B cell (primary cell): ENCODE measurements at regions not wholly inside any gene's neighbourhood (a gene's known extent, or its start where the extent isn't known, plus 50 kb on each side); places are given as distances from the start of the nearest gene placed in this dataset.

Experiments used
- ATAC-seq: fragments of 200-7000 bp; cut with Tn5 transposase; one replicate; pipeline ENCODE4 v1.10.0; 2021; ENCODE audit warnings: low read depth, mild to moderate bottlenecking, moderate number of reproducible peaks, moderate library complexity
- CTCF ChIA-PET: fragments of 350-600 bp; sonication (Branson Sonifier 250); formaldehyde crosslinking; loops from one replicate; lab custom pipeline; 2021; ENCODE audit warnings: antibody characterized with exemption, inconsistent platforms; lab: Charles Lee
- POLR2A ChIA-PET: fragments of 350-600 bp; sonication (Branson Sonifier 250); formaldehyde crosslinking; loops from one replicate; lab custom pipeline; 2021; ENCODE audit warnings: antibody characterized with exemption; lab: Charles Lee
- DNase-seq: peaks from one replicate; pipeline ENCODE4 v3.0.0; 2013
- H2AFZ ChIP-seq: 2 replicates; pipeline ENCODE4 v1.6.1; 2012; ENCODE audit warnings: mild to moderate bottlenecking, low read depth, low read length; ENCODE audit not compliant: insufficient read depth, poor library complexity, severe bottlenecking
- H3K27ac ChIP-seq, 2 donors: 1 replicate in 1 of 2; 2 replicates in 1 of 2; pipeline ENCODE4 v1.5.1; 2012 to 2013; ENCODE audit warnings: low read length in 2 of 2, mild to moderate bottlenecking in 2 of 2, moderate library complexity in 1 of 2
- H3K27me3 ChIP-seq, 4 experiments: fragments of 200-600 bp in 1 of 4; sonication (generic) in 1 of 4; replicated peaks in 1 of 4; 1 replicate in 2 of 4; 2 replicates in 2 of 4; pipeline versions ENCODE4 v1.6.1 to v1.7.0; 2013 to 2016; ENCODE audit warnings: low read length in 3 of 4, mild to moderate bottlenecking in 2 of 4, mixed read lengths in 1 of 4, moderate library complexity in 1 of 4; ENCODE audit not compliant: insufficient read depth in 4 of 4, control insufficient read depth in 3 of 4; ENCODE audit errors: control extremely low read depth in 1 of 4
- H3K36me3 ChIP-seq, 2 experiments: replicated peaks in 1 of 2; 1 replicate in 1 of 2; 2 replicates in 1 of 2; pipeline versions ENCODE4 v1.6.1 to v1.7.1; 2013; ENCODE audit warnings: low read length in 1 of 2; ENCODE audit not compliant: insufficient read depth in 2 of 2, control insufficient read depth in 1 of 2; ENCODE audit errors: control extremely low read depth in 1 of 2, extremely low read depth in 1 of 2
- H3K4me1 ChIP-seq, 2 donors: fragments of 200-600 bp in 1 of 2; sonication (generic) in 1 of 2; 1 replicate in 1 of 2; 2 replicates in 1 of 2; pipeline versions ENCODE4 v1.5.1 to v1.6.1; 2013 to 2017; ENCODE audit warnings: low read length in 2 of 2; ENCODE audit not compliant: control insufficient read depth in 2 of 2, insufficient read depth in 2 of 2
- H3K4me2 ChIP-seq: replicated peaks from 2 replicates; pipeline ENCODE3; 2012; ENCODE audit warnings: mild to moderate bottlenecking, low read depth, low read length; ENCODE audit not compliant: poor library complexity, severe bottlenecking
- H3K4me3 ChIP-seq, 5 experiments: fragments of 200-600 bp in 1 of 5; sonication (generic) in 1 of 5; 1 replicate in 3 of 5; 2 replicates in 2 of 5; pipeline versions ENCODE4 v1.5.1 to v1.7.0; 2011 to 2016; ENCODE audit warnings: low read length in 4 of 5, mild to moderate bottlenecking in 4 of 5, low read depth in 2 of 5, control low read depth in 1 of 5, moderate library complexity in 1 of 5; ENCODE audit not compliant: insufficient read depth in 1 of 5; ENCODE audit errors: control extremely low read depth in 1 of 5, extremely low read depth in 1 of 5
- H3K79me2 ChIP-seq: fragments of 200-600 bp; sonication (generic); one replicate; pipeline ENCODE4 v1.6.0; 2016; ENCODE audit warnings: low read length; ENCODE audit not compliant: control insufficient read depth, insufficient read depth
- H3K9ac ChIP-seq: fragments of 200-600 bp; sonication (generic); 2 replicates; pipeline ENCODE4 v1.6.1; 2017; ENCODE audit warnings: mild to moderate bottlenecking, low read length, moderate library complexity
- H3K9me3 ChIP-seq, 3 donors: one replicate each; pipeline versions ENCODE4 v1.6.1 to v1.7.1; 2013; ENCODE audit warnings: low read length in 2 of 3; ENCODE audit not compliant: control insufficient read depth in 2 of 3, insufficient read depth in 1 of 3; ENCODE audit errors: control extremely low read depth in 1 of 3
- H4K20me1 ChIP-seq: 2 replicates; pipeline ENCODE4 v1.6.0; 2012; ENCODE audit warnings: mild to moderate bottlenecking, low read length; ENCODE audit not compliant: insufficient read depth, control insufficient read depth, poor library complexity, severe bottlenecking
- H3K27ac Mint-ChIP-seq: one replicate; pipeline ENCODE4 v1.8.0; 2021; ENCODE audit warnings: mixed read lengths
- H3K27me3 Mint-ChIP-seq: one replicate; pipeline ENCODE4 v1.8.0; 2021; ENCODE audit warnings: mixed read lengths
- H3K4me1 Mint-ChIP-seq: one replicate; pipeline ENCODE4 v1.8.0; 2021; ENCODE audit warnings: mixed read lengths
- H3K4me3 Mint-ChIP-seq: one replicate; pipeline ENCODE4 v1.8.0; 2021; ENCODE audit warnings: mixed read lengths
- H3K9me3 Mint-ChIP-seq: one replicate; pipeline ENCODE4 v1.8.0; 2022; ENCODE audit warnings: mixed read lengths; ENCODE audit not compliant: insufficient read depth
- CTCF ChIP-seq: fragments of 200-600 bp; IDR thresholded peaks from one replicate; pipeline ENCODE4 v1.8.0; 2022; ENCODE audit warnings: antibody characterized with exemption, mild to moderate bottlenecking
- EZH2 ChIP-seq: IDR thresholded peaks from 2 replicates; pipeline ENCODE4 v1.6.1; 2012; ENCODE audit warnings: borderline replicate concordance, low read depth, mild to moderate bottlenecking, moderate library complexity, low read length; ENCODE audit not compliant: insufficient read depth, poor library complexity, severe bottlenecking
- WGBS: methylation state at CpG from one replicate; pipeline ENCODE4 v1.1.5; 2013; ENCODE audit warnings: missing lambda C conversion rate; ENCODE audit not compliant: insufficient coverage; 5-methylcytosine and 5-hydroxymethylcytosine counted together
- intact Hi-C: fragments of 100-400 bp; cut with micrococcal nuclease; formaldehyde crosslinking; loops from one replicate; pipeline ENCODE4 v1.10.0; 2022

- Histone ChIP-seq H3K4me1 (peaks cover 9% of the 10 kb centered on the region in 2 donors), H3K9ac (no peak overlapping the region), H3K27me3 (peaks cover 0 to 9% (median 4%) of the 10 kb centered on the region in 4 experiments), H3K27ac (no peak overlapping the region), H3K79me2 (no peaks in the 10 kb centered on the region), H3K4me3 (no peak overlapping the region), H3K9me3 (peaks cover 0 to 3% (median 0%) of the 10 kb centered on the region in 3 donors), H3K36me3 (no peaks in the 10 kb centered on the region), H3K4me2 (no peak overlapping the region), H2AFZ (no peak overlapping the region), H4K20me1 (no peaks in the 10 kb centered on the region)
- no peak for ATAC-seq
- intact Hi-C loops: no loop called here
- ChIA-PET POLR2A (no interaction called here), CTCF (interaction anchor here (0.6 kb wide), 1 partner anchor 287 kb away, joined by 3 read pairs; no protein-coding TSS in a partner anchor)
- no peak for DNase-seq
- Mint-ChIP-seq H3K27ac (no peak overlapping the region), H3K4me1 (peaks cover 8% of the 10 kb centered on the region), H3K27me3 (no peaks in the 10 kb centered on the region), H3K9me3 (no peaks in the 10 kb centered on the region), H3K4me3 (no peak overlapping the region)
- TF ChIP-seq CTCF: no peak
- TF ChIP-seq EZH2: no peak
- WGBS: 96% methylated on average over 11 of the region's 12 CpGs
These were observed 119.8 kb downstream of the C9orf50 start for GRCh38 chr9:129500863-129501770.
